ENCODE measurements at regions not wholly inside any gene's neighbourhood (a gene's known extent, or its start where the extent isn't known, plus 50 kb on each side); places are given as distances from the start of the nearest gene placed in this dataset.

- intact Hi-C loops (cut with micrococcal nuclease; ENCODE audit: unreplicated experiment): no loop called here
- POLR2A ChIA-PET: no interaction called here
- Histone ChIP-seq H3K4me1 (ENCODE audit: control insufficient read depth, insufficient read depth, low read length) (no peaks in the 10 kb centered on the region), H3K9me3 (ENCODE audit: control insufficient read depth, insufficient read depth, low read depth, low read length) (no peaks in the 10 kb centered on the region), H3K36me3 (ENCODE audit: control insufficient read depth, insufficient read depth, low read length) (no peaks in the 10 kb centered on the region), H3K27me3 (ENCODE audit: control insufficient read depth, insufficient read depth, low read length) (no peaks in the 10 kb centered on the region), H3K27ac (ENCODE audit: low read length) (no peak overlapping the region), H3K4me3 (ENCODE audit: low read depth in 2 of 2, low read length in 2 of 2) (no peak overlapping the region)
- TF ChIP-seq SIN3A (IDR thresholded peaks at IDR 0.05; ENCODE audit: borderline replicate concordance, insufficient read depth, low read depth, low read length) (no peak), CTCF (IDR thresholded peaks at IDR 0.05) (no peak), TCF7L2 (IDR thresholded peaks at IDR 0.05; ENCODE audit: low read depth, low read length) (no peak), POLR2AphosphoS5 (IDR thresholded peaks at IDR 0.05; ENCODE audit: low read depth, low read length) (no peak), REST (IDR thresholded peaks at IDR 0.05; ENCODE audit: insufficient read depth in 1 of 2, low read depth in 2 of 2, low read length in 1 of 2) (no peak)
- no TSS peak for BruUV-seq (replicated peaks)
- in situ Hi-C loops (cut with HindIII; ENCODE audit: low pct_unique_long_range_greater_than_20kb, low sequenced_read_pairs): no loop called here
- no peak for DNase-seq (ENCODE audit: low read depth, low spot score)
- CTCF ChIA-PET: no interaction called here
- ATAC-seq: no peak
Observed at GRCh38 chr12:13345722-13346121, 149.2 kb downstream of the EMP1 start.

- Histone ChIP-seq H3K9me3 (ENCODE audit: control insufficient read depth, insufficient read depth, low read depth, low read length) (no peaks in the 10 kb centered on the region), H3K4me3 (ENCODE audit: low read depth in 2 of 2, low read length in 2 of 2) (no peak overlapping the region), H3K27ac (ENCODE audit: low read length) (no peak overlapping the region), H3K4me1 (ENCODE audit: control insufficient read depth, insufficient read depth, low read length) (no peaks in the 10 kb centered on the region), H3K27me3 (ENCODE audit: control insufficient read depth, insufficient read depth, low read length) (no peaks in the 10 kb centered on the region), H3K36me3 (ENCODE audit: control insufficient read depth, insufficient read depth, low read length) (no peaks in the 10 kb centered on the region)
- no peak for TF ChIP-seq REST (IDR thresholded peaks at IDR 0.05; ENCODE audit: insufficient read depth in 1 of 2, low read depth in 2 of 2, low read length in 1 of 2)
- TF ChIP-seq SIN3A (IDR thresholded peaks at IDR 0.05; ENCODE audit: borderline replicate concordance, insufficient read depth, low read depth, low read length): no peak
- no peak for DNase-seq (ENCODE audit: low read depth, low spot score)
- BruUV-seq (replicated peaks): no TSS peak
- intact Hi-C loops (cut with micrococcal nuclease; ENCODE audit: unreplicated experiment) (no loop called here), in situ Hi-C loops (cut with HindIII; ENCODE audit: low pct_unique_long_range_greater_than_20kb, low sequenced_read_pairs) (no loop called here)
- no peak for ATAC-seq
- POLR2A ChIA-PET: no interaction called here
- CTCF ChIA-PET: no interaction called here
Observed at GRCh38 chr12:13343375-13343774, 146.8 kb downstream of the EMP1 start.

Data from Panc1 (cell line).